BE2C (cell line): ENCODE measurements at regions not wholly inside any gene's neighbourhood (a gene's known extent, or its start where the extent isn't known, plus 50 kb on each side); places are given as distances from the start of the nearest gene placed in this dataset.
"Not testable (repeated sequence)": the region's sequence is repeated elsewhere in the genome, so short reads cannot be mapped to it uniquely, and the experiment has no call there.

Experiments
- DNase-seq: peaks from one replicate; pipeline ENCODE4 v3.0.0-alpha.2; 2020
- H3K27me3 ChIP-seq: fragments of 250-450 bp; sonication (Bioruptor Pico); 2 replicates; pipeline ENCODE4 v1.5.1; 2020; ENCODE audit warnings: mild to moderate bottlenecking
- H3K36me3 ChIP-seq: fragments of 250-450 bp; sonication (Bioruptor Pico); 2 replicates; pipeline ENCODE4 v1.5.1; 2020; ENCODE audit warnings: mild to moderate bottlenecking
- H3K4me1 ChIP-seq: fragments of 250-450 bp; sonication (Bioruptor Pico); 2 replicates; pipeline ENCODE4 v1.5.1; 2020
- H3K4me3 ChIP-seq: 2 replicates; pipeline ENCODE4 v1.5.1; 2011; ENCODE audit warnings: low read depth, low read length
- H3K9me3 ChIP-seq: fragments of 250-450 bp; sonication (Bioruptor Pico); 2 replicates; pipeline ENCODE4 v1.5.1; 2020
- TF ChIP-seq, protein P1 (sequence below): IDR thresholded peaks from 2 replicates; pipeline ENCODE4 v1.5.1; 2012; ENCODE audit warnings: mild to moderate bottlenecking, low read depth, low read length

DNA sequence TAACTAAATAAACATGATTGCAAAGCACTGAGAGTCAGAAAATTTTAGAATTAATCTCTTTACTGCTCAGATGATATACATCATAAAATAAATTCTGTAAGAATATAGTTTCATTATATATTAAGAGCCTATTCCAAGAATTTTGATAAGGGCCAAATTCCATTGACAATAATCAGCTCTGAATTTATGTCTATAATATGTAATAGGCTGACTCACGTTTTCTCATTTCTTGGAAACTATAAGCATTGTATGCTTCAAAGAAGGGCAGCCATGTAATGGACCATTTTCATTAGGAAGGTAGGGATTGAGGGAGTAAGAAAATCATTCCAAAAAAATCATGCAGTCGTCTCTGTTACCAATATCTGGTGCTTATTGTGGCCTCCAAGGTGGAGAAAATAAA lies 315.9 kb downstream of the ZIC4 start:
- TF ChIP-seq, protein P1, sequence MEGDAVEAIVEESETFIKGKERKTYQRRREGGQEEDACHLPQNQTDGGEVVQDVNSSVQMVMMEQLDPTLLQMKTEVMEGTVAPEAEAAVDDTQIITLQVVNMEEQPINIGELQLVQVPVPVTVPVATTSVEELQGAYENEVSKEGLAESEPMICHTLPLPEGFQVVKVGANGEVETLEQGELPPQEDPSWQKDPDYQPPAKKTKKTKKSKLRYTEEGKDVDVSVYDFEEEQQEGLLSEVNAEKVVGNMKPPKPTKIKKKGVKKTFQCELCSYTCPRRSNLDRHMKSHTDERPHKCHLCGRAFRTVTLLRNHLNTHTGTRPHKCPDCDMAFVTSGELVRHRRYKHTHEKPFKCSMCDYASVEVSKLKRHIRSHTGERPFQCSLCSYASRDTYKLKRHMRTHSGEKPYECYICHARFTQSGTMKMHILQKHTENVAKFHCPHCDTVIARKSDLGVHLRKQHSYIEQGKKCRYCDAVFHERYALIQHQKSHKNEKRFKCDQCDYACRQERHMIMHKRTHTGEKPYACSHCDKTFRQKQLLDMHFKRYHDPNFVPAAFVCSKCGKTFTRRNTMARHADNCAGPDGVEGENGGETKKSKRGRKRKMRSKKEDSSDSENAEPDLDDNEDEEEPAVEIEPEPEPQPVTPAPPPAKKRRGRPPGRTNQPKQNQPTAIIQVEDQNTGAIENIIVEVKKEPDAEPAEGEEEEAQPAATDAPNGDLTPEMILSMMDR: no peak
- Histone ChIP-seq H3K4me3 (no peak overlapping the region), H3K4me1 (no peaks in the 10 kb centered on the region), H3K27me3 (no peaks in the 10 kb centered on the region), H3K9me3 (no peaks in the 10 kb centered on the region), H3K36me3 (no peaks in the 10 kb centered on the region)
- DNase-seq: no peak

DNA sequence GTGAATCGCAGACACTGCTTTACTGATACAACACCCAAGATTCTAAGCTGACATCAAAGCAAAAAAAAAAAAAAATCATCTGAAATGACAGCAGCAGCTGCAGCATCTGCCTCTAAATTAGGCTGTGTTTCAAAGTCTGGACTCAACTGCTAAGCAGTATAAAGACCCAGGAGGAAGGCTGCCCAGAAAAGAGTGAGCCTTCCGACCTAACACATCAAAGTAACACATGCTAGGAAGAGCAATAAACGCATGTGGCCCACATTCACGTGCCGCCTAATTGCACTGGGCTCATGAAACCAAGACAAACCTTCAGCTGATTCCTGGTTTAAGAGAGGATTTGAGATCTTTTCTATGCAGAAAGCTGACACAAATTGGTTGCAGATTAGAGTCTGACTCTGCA lies 317.1 kb downstream of the ZIC4 start:
- Histone ChIP-seq H3K4me1 (no peaks in the 10 kb centered on the region), H3K36me3 (no peaks in the 10 kb centered on the region), H3K27me3 (no peaks in the 10 kb centered on the region), H3K9me3 (no peaks in the 10 kb centered on the region), H3K4me3 (no peak overlapping the region)
- TF ChIP-seq, protein P1: no peak
- no peak for DNase-seq

DNA sequence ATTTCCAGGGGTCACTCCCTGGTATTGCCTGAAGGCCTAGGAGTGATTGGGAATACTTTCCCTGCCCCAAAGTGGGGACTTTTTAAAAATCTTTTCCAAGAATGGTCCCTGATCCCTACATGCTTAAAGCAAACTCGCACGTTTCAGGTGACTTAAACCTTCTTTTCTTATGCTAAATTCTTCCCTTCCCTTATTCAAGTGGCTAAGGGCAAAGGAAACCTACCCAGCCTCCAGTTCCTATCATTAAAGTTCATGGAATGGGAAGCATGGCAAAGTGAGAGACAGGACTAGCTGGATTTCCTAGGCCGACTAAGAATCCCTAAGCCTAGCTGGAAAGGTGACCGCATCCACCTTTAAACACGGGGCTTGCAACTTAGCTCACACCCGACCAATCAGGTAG lies 346.8 kb downstream of the ZIC4 start:
- not testable (repeated sequence) for H3K4me1 ChIP-seq, DNase-seq, H3K9me3 ChIP-seq, H3K27me3 ChIP-seq, H3K36me3 ChIP-seq, H3K4me3 ChIP-seq

DNA sequence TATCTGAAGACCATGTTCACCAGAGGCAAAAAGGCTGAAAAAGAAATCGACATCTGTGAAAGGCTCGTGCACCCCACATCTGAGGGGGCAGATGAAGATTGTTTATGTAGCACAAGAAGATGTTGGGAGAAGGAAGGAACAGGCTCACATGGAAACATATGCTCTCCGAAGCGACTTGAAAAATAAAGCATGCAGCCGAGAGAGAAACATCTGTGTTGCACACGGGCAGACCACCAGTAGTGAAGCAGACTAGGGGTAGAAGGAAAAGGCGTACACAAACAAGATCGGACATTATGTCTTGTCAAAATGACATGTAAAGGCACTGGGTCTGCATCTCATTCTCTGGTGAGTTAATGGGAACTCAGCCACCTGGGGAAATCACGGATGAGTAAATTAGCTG lies 356.5 kb downstream of the ZIC4 start:
- Histone ChIP-seq H3K4me3 (no peak overlapping the region), H3K36me3 (no peaks in the 10 kb centered on the region), H3K27me3 (no peaks in the 10 kb centered on the region), H3K9me3 (no peaks in the 10 kb centered on the region), H3K4me1 (no peaks in the 10 kb centered on the region)
- DNase-seq: no peak
- TF ChIP-seq, protein P1: no peak

DNA sequence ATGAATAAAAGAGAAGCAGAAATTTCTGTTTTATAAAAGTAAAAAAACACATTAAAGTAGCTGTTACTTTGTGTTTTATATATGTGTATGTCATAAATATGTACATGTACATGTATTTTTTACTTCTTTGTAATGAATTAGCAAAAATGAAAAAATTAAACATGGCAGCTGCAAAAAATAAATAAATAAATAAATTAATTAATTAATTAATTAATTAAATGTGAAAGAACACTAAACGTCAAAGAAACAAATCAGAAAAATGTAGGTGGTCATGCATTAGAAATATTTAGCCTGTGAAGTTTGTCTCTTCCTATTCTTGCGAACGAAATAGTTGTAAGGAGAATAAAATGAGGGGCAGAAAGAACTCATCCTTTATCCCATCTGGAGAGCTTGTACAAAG lies 357.0 kb downstream of the ZIC4 start:
- H3K4me1 ChIP-seq: no peaks in the 10 kb centered on the region
- no peaks in the 10 kb centered on the region for H3K27me3 ChIP-seq
- no peak overlapping the region for H3K4me3 ChIP-seq
- H3K9me3 ChIP-seq: no peaks in the 10 kb centered on the region
- no peaks in the 10 kb centered on the region for H3K36me3 ChIP-seq
- no peak for DNase-seq
- TF ChIP-seq, protein P1: no peak

DNA sequence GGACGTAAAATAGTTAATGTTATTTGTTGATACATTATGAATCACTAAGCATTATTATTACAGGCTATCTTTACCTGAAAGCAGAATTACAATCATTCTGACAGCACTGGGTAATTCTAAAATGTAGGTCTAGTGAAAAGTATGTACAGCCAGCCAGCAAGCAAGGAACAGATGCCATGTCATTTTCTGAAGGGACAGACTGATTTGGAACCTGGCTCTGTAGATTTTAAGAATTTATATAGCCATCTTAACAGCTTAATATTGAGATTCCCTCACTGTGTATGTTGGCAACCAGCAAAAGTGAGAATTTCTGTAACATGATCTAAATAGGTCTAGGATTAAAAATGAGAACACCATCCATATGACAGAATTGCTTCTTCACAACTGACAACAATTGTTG lies 359.4 kb downstream of the ZIC4 start:
- no peaks in the 10 kb centered on the region for H3K27me3 ChIP-seq
- H3K4me3 ChIP-seq: no peak overlapping the region
- no peak for DNase-seq
- no peaks in the 10 kb centered on the region for H3K9me3 ChIP-seq
- H3K4me1 ChIP-seq: no peaks in the 10 kb centered on the region
- H3K36me3 ChIP-seq: no peaks in the 10 kb centered on the region
- TF ChIP-seq, protein P1: no peak

DNA sequence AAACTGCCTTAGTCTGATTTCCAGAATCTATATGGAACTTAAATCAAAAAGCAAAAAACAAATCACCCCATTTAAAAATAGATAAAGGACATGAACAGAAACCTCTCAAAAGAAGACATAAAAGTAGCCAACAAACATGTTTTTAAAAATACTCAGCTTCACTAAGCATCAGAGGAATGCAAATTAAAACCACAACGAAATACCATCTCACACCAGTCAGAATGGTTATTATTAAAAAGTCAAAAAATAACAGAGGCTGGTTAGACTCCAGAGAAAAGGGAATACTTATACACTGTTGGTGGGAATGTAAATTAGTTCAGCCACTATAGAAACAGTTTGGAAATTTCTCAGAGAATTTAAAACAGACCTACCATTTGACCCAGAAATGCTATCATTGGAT lies 367.9 kb downstream of the ZIC4 start:
- Histone ChIP-seq H3K4me3 (no peak overlapping the region), H3K36me3 (no peaks in the 10 kb centered on the region), H3K4me1 (no peaks in the 10 kb centered on the region), H3K9me3 (no peaks in the 10 kb centered on the region), H3K27me3 (no peaks in the 10 kb centered on the region)
- DNase-seq: no peak
- TF ChIP-seq, protein P1: no peak
